ENCODE measurements at regions not wholly inside any gene's neighbourhood (a gene's known extent, or its start where the extent isn't known, plus 50 kb on each side); places are given as distances from the start of the nearest gene placed in this dataset.

- H3K4me1 ChIP-seq (ENCODE audit: insufficient read depth, insufficient read length) = no peaks in the 10 kb centered on the region
- H3K9ac ChIP-seq (ENCODE audit: insufficient read length, low read depth) = no peak overlapping the region
- no peaks in the 10 kb centered on the region for H3K27me3 ChIP-seq (ENCODE audit: insufficient read depth, insufficient read length)
- H3K4me3 ChIP-seq (ENCODE audit: insufficient read length, low read depth) = no peak overlapping the region
- H3K36me3 ChIP-seq (ENCODE audit: insufficient read depth, insufficient read length, low read length) = no peaks in the 10 kb centered on the region
- DNase-seq (ENCODE audit: low read depth, low spot score) = no peak
- 0 out of 2 replicates have a peak, but pooled peaks cover 9% of the 10 kb centered on the region for H3K9me3 ChIP-seq (ENCODE audit: insufficient read depth, low read length)
- no peak for TF ChIP-seq YY1 (IDR thresholded peaks at IDR 0.05; ENCODE audit: insufficient read depth, insufficient read length)
- no peak for TF ChIP-seq SUZ12 (IDR thresholded peaks at IDR 0.05; ENCODE audit: extremely low read depth, insufficient read depth, insufficient read length)
- TF ChIP-seq ZNF274 (IDR thresholded peaks at IDR 0.05; ENCODE audit: low read depth, low read length) = no peak
Measured at GRCh38 chr6:159642995-159643394, 50.0 kb downstream of the SOD2 start.

GRCh38 chr6:159642481-159642880 lies 50.6 kb downstream of the SOD2 start:
- H3K27me3 ChIP-seq (ENCODE audit: insufficient read depth, insufficient read length) = no peaks in the 10 kb centered on the region
- H3K4me3 ChIP-seq (ENCODE audit: insufficient read length, low read depth) = no peak overlapping the region
- H3K9me3 ChIP-seq (ENCODE audit: insufficient read depth, low read length) = 0 out of 2 replicates have a peak, but pooled peaks cover 9% of the 10 kb centered on the region
- TF ChIP-seq YY1 (IDR thresholded peaks at IDR 0.05; ENCODE audit: insufficient read depth, insufficient read length) (no peak), ZNF274 (IDR thresholded peaks at IDR 0.05; ENCODE audit: low read depth, low read length) (no peak), SUZ12 (IDR thresholded peaks at IDR 0.05; ENCODE audit: extremely low read depth, insufficient read depth, insufficient read length) (no peak)
- H3K4me1 ChIP-seq (ENCODE audit: insufficient read depth, insufficient read length) = no peaks in the 10 kb centered on the region
- H3K9ac ChIP-seq (ENCODE audit: insufficient read length, low read depth) = no peak overlapping the region
- H3K36me3 ChIP-seq (ENCODE audit: insufficient read depth, insufficient read length, low read length) = no peaks in the 10 kb centered on the region
- DNase-seq (ENCODE audit: low read depth, low spot score) = no peak

- Histone ChIP-seq H3K36me3 (ENCODE audit: insufficient read depth, insufficient read length, low read length) (no peaks in the 10 kb centered on the region), H3K9me3 (ENCODE audit: insufficient read depth, low read length) (0 out of 2 replicates have a peak, but pooled peaks cover 9% of the 10 kb centered on the region), H3K9ac (ENCODE audit: insufficient read length, low read depth) (no peak overlapping the region), H3K4me1 (ENCODE audit: insufficient read depth, insufficient read length) (no peaks in the 10 kb centered on the region), H3K27me3 (ENCODE audit: insufficient read depth, insufficient read length) (no peaks in the 10 kb centered on the region), H3K4me3 (ENCODE audit: insufficient read length, low read depth) (no peak overlapping the region)
- TF ChIP-seq YY1 (IDR thresholded peaks at IDR 0.05; ENCODE audit: insufficient read depth, insufficient read length) (no peak), SUZ12 (IDR thresholded peaks at IDR 0.05; ENCODE audit: extremely low read depth, insufficient read depth, insufficient read length) (no peak), ZNF274 (IDR thresholded peaks at IDR 0.05; ENCODE audit: low read depth, low read length) (no peak)
- no peak for DNase-seq (ENCODE audit: low read depth, low spot score)
Measured at GRCh38 chr6:159640722-159641482, 52.1 kb downstream of the SOD2 start.

GRCh38 chr6:159640322-159640721 lies 52.7 kb downstream of the SOD2 start:
- Histone ChIP-seq H3K4me3 (ENCODE audit: insufficient read length, low read depth) (no peak overlapping the region), H3K9me3 (ENCODE audit: insufficient read depth, low read length) (0 out of 2 replicates have a peak, but pooled peaks cover 9% of the 10 kb centered on the region), H3K9ac (ENCODE audit: insufficient read length, low read depth) (no peak overlapping the region), H3K36me3 (ENCODE audit: insufficient read depth, insufficient read length, low read length) (no peaks in the 10 kb centered on the region), H3K27me3 (ENCODE audit: insufficient read depth, insufficient read length) (no peaks in the 10 kb centered on the region), H3K4me1 (ENCODE audit: insufficient read depth, insufficient read length) (no peaks in the 10 kb centered on the region)
- TF ChIP-seq ZNF274 (IDR thresholded peaks at IDR 0.05; ENCODE audit: low read depth, low read length) = no peak
- no peak for TF ChIP-seq SUZ12 (IDR thresholded peaks at IDR 0.05; ENCODE audit: extremely low read depth, insufficient read depth, insufficient read length)
- TF ChIP-seq YY1 (IDR thresholded peaks at IDR 0.05; ENCODE audit: insufficient read depth, insufficient read length) = no peak
- DNase-seq (ENCODE audit: low read depth, low spot score) = no peak

GRCh38 chr6:159639721-159640120 lies 53.3 kb downstream of the SOD2 start:
- Histone ChIP-seq H3K9me3 (ENCODE audit: insufficient read depth, low read length) (0 out of 2 replicates have a peak, but pooled peaks cover 9% of the 10 kb centered on the region), H3K9ac (ENCODE audit: insufficient read length, low read depth) (no peak overlapping the region), H3K27me3 (ENCODE audit: insufficient read depth, insufficient read length) (no peaks in the 10 kb centered on the region), H3K36me3 (ENCODE audit: insufficient read depth, insufficient read length, low read length) (no peaks in the 10 kb centered on the region), H3K4me3 (ENCODE audit: insufficient read length, low read depth) (no peak overlapping the region), H3K4me1 (ENCODE audit: insufficient read depth, insufficient read length) (no peaks in the 10 kb centered on the region)
- no peak for TF ChIP-seq SUZ12 (IDR thresholded peaks at IDR 0.05; ENCODE audit: extremely low read depth, insufficient read depth, insufficient read length)
- TF ChIP-seq YY1 (IDR thresholded peaks at IDR 0.05; ENCODE audit: insufficient read depth, insufficient read length) = no peak
- no peak for TF ChIP-seq ZNF274 (IDR thresholded peaks at IDR 0.05; ENCODE audit: low read depth, low read length)
- DNase-seq (ENCODE audit: low read depth, low spot score) = no peak

- Histone ChIP-seq H3K27me3 (ENCODE audit: insufficient read depth, insufficient read length) (no peaks in the 10 kb centered on the region), H3K4me3 (ENCODE audit: insufficient read length, low read depth) (no peak overlapping the region), H3K9me3 (ENCODE audit: insufficient read depth, low read length) (no peaks in the 10 kb centered on the region), H3K4me1 (ENCODE audit: insufficient read depth, insufficient read length) (peaks cover 1% of the 10 kb centered on the region), H3K36me3 (ENCODE audit: insufficient read depth, insufficient read length, low read length) (no peaks in the 10 kb centered on the region), H3K9ac (ENCODE audit: insufficient read length, low read depth) (no peak overlapping the region)
- no peak for DNase-seq (ENCODE audit: low read depth, low spot score)
- TF ChIP-seq ZNF274 (IDR thresholded peaks at IDR 0.05; ENCODE audit: low read depth, low read length) = no peak
- no peak for TF ChIP-seq SUZ12 (IDR thresholded peaks at IDR 0.05; ENCODE audit: extremely low read depth, insufficient read depth, insufficient read length)
- TF ChIP-seq YY1 (IDR thresholded peaks at IDR 0.05; ENCODE audit: insufficient read depth, insufficient read length) = no peak
Measured at GRCh38 chr6:159633196-159633595, 59.8 kb downstream of the SOD2 start.

- no peaks in the 10 kb centered on the region for H3K9me3 ChIP-seq (ENCODE audit: insufficient read depth, low read length)
- peaks cover 1% of the 10 kb centered on the region for H3K4me1 ChIP-seq (ENCODE audit: insufficient read depth, insufficient read length)
- no peak overlapping the region for H3K9ac ChIP-seq (ENCODE audit: insufficient read length, low read depth)
- H3K4me3 ChIP-seq (ENCODE audit: insufficient read length, low read depth) = no peak overlapping the region
- DNase-seq (ENCODE audit: low read depth, low spot score) = no peak
- H3K36me3 ChIP-seq (ENCODE audit: insufficient read depth, insufficient read length, low read length) = no peaks in the 10 kb centered on the region
- TF ChIP-seq YY1 (IDR thresholded peaks at IDR 0.05; ENCODE audit: insufficient read depth, insufficient read length) = no peak
- no peak for TF ChIP-seq ZNF274 (IDR thresholded peaks at IDR 0.05; ENCODE audit: low read depth, low read length)
- no peak for TF ChIP-seq SUZ12 (IDR thresholded peaks at IDR 0.05; ENCODE audit: extremely low read depth, insufficient read depth, insufficient read length)
- no peaks in the 10 kb centered on the region for H3K27me3 ChIP-seq (ENCODE audit: insufficient read depth, insufficient read length)
Measured at GRCh38 chr6:159631886-159632285, 61.2 kb downstream of the SOD2 start.

All from NT2/D1 (cell line).